Sigmoid colon (tissue), 6 donors: ENCODE measurements at regions not wholly inside any gene's neighbourhood (a gene's known extent, or its start where the extent isn't known, plus 50 kb on each side); places are given as distances from the start of the nearest gene placed in this dataset.

Source experiments
- DNase-seq: peaks from one replicate; pipeline ENCODE4 v3.0.0-alpha.2; 2019
- H3K27ac ChIP-seq, 4 donors: fragments of 200-600 bp; sonication (generic); one replicate each; pipeline ENCODE4 v1.5.1; 2016 to 2019; ENCODE audit warnings: mild to moderate bottlenecking in 1 of 4
- H3K27me3 ChIP-seq, 3 donors: fragments of 200-600 bp; sonication (generic); one replicate each; pipeline ENCODE4 v1.5.1; 2019; ENCODE audit warnings: mild to moderate bottlenecking in 1 of 3
- H3K36me3 ChIP-seq, 4 donors: fragments of 200-600 bp; sonication (generic); one replicate each; pipeline ENCODE4 v1.5.1; 2016 to 2019
- H3K4me1 ChIP-seq, 4 donors: fragments of 200-600 bp; sonication (generic); one replicate each; pipeline ENCODE4 v1.5.1; 2017 to 2019
- H3K4me3 ChIP-seq, 4 donors: fragments of 200-600 bp; sonication (generic); one replicate each; pipeline ENCODE4 v1.5.1; 2017 to 2019; ENCODE audit warnings: mild to moderate bottlenecking in 2 of 4, moderate library complexity in 1 of 4
- H3K9me3 ChIP-seq, 4 donors: fragments of 200-600 bp in 3 of 4; sonication (generic) in 3 of 4; one replicate each; pipeline versions ENCODE4 v1.5.1 to v1.6.1; 2013 to 2019
- EP300 ChIP-seq, 4 donors: sonication (generic); formaldehyde crosslinking; IDR thresholded peaks; one replicate each; pipeline ENCODE4 v1.6.1; 2017; ENCODE audit warnings: antibody characterized with exemption in 4 of 4
- POLR2A ChIP-seq, 2 donors: fragments of 450-650 bp; IDR thresholded peaks; one replicate each; pipeline ENCODE4 v1.6.1; 2016; ENCODE audit warnings: antibody characterized with exemption in 2 of 2, mild to moderate bottlenecking in 2 of 2, moderate library complexity in 2 of 2
- POLR2AphosphoS5 ChIP-seq, 4 donors: sonication (generic); formaldehyde crosslinking; IDR thresholded peaks; one replicate each; pipeline ENCODE4 v1.6.1; 2017; ENCODE audit warnings: antibody characterized with exemption in 4 of 4
- WGBS, 2 donors: extraction: QIAGEN DNeasy Blood & Tissue Kit; methylation state at CpG; one replicate each; pipeline ENCODE4 v1.1.7; 2013; 5-methylcytosine and 5-hydroxymethylcytosine counted together
- intact Hi-C: fragments of 100-400 bp; cut with DNase I; formaldehyde crosslinking; loops from one replicate; pipeline ENCODE4 v1.15.1; 2023
- TF ChIP-seq, protein P1 (sequence below), 4 experiments: fragments of 450-650 bp in 3 of 4; fragments of 200-600 bp in 1 of 4; IDR thresholded peaks; one replicate each; pipeline ENCODE4 v1.5.1; 2016 to 2019; ENCODE audit warnings: antibody characterized with exemption in 4 of 4, mild to moderate bottlenecking in 3 of 4, moderate library complexity in 2 of 4
- donor health status: healthy with polysubstance abuse.
- donor health status: healthy.

DNA sequence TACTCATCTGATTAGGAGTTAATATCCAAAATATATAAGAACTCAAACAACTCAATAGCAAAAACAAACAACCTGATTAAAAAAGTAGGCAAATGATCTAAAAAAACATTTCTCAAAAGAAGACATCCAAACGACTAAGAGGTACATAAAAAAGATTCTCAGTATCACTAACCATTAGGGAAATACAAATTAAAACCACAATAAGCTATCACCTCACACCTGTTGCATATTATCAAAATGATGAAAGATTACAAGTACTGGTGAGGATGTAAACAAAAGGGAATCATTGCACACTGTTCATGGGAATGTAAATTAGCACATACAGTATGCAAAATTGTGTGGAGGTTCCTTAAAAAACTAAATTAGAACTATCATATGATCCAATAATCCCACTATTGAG, 865.5 kb downstream of the TMEM182 start:
- Histone ChIP-seq H3K36me3 (no peaks in the 10 kb centered on the region), H3K4me3 (no peak overlapping the region), H3K4me1 (no peaks in the 10 kb centered on the region), H3K9me3 (peaks cover 0 to 9% (median 5%) of the 10 kb centered on the region in 4 donors), H3K27ac (no peak overlapping the region), H3K27me3 (no peaks in the 10 kb centered on the region)
- TF ChIP-seq EP300 (IDR thresholded peaks at IDR 0.05), result no peak
- no peak for TF ChIP-seq POLR2AphosphoS5 (IDR thresholded peaks at IDR 0.05)
- TF ChIP-seq, protein P1, sequence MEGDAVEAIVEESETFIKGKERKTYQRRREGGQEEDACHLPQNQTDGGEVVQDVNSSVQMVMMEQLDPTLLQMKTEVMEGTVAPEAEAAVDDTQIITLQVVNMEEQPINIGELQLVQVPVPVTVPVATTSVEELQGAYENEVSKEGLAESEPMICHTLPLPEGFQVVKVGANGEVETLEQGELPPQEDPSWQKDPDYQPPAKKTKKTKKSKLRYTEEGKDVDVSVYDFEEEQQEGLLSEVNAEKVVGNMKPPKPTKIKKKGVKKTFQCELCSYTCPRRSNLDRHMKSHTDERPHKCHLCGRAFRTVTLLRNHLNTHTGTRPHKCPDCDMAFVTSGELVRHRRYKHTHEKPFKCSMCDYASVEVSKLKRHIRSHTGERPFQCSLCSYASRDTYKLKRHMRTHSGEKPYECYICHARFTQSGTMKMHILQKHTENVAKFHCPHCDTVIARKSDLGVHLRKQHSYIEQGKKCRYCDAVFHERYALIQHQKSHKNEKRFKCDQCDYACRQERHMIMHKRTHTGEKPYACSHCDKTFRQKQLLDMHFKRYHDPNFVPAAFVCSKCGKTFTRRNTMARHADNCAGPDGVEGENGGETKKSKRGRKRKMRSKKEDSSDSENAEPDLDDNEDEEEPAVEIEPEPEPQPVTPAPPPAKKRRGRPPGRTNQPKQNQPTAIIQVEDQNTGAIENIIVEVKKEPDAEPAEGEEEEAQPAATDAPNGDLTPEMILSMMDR (IDR thresholded peaks at IDR 0.05), result no peak
- no peak for DNase-seq
- WGBS, 2 donors, result 14 to 48% methylated on average over 1 of the region's 1 CpG
- intact Hi-C loops, result no loop called here

DNA sequence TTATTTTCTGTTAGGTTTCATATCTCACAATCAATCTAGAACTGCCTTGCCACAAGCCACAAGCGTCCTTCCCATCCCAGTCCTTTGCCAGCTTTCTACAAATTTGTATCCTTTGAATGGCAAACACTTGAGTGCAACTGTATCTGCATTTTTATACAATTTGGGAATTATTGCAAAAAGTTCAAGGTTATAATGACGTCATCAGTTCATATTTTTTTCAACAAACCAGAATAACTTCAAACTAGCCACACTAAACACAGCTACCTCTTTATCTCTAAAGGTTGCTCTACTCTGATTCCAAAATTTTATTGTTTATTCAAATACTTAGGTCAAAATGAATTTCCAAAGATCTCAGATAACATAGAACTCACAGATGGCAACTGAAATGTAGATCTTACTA, 877.1 kb downstream of the TMEM182 start:
- 24 to 54% methylated on average over 2 of the region's 2 CpGs for WGBS, 2 donors
- H3K36me3 ChIP-seq, result no peaks in the 10 kb centered on the region
- no peak for DNase-seq
- H3K4me3 ChIP-seq, result no peak overlapping the region
- no peaks in the 10 kb centered on the region for H3K27me3 ChIP-seq
- intact Hi-C loops, result no loop called here
- no peaks in the 10 kb centered on the region for H3K4me1 ChIP-seq
- TF ChIP-seq POLR2A (IDR thresholded peaks at IDR 0.05), result no peak
- TF ChIP-seq, protein P1 (IDR thresholded peaks at IDR 0.05), result no peak
- no peak for TF ChIP-seq POLR2AphosphoS5 (IDR thresholded peaks at IDR 0.05)
- TF ChIP-seq EP300 (IDR thresholded peaks at IDR 0.05), result no peak
- H3K9me3 ChIP-seq, result no peaks in the 10 kb centered on the region
- H3K27ac ChIP-seq, result no peak overlapping the region

DNA sequence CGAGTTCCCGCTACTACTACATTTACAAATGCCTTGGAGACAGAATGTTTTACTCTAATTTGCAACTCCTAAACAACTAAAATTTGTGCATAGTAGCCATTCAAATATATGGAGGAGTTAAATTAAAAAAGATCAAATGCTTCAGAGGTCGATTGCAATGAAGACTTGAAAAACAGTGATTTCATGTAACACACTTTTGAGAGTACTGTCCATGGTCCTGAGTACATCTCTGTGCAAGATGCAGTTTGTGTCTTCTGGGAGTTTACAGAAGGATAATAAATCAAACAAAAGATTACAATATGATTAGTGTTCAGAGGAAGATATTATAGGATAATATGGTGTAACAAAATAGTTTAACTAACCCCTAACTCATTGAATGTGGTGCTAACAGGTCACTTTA, 894.7 kb downstream of the TMEM182 start:
- TF ChIP-seq POLR2A (IDR thresholded peaks at IDR 0.05) (no peak), EP300 (IDR thresholded peaks at IDR 0.05) (no peak)
- TF ChIP-seq, protein P1 (IDR thresholded peaks at IDR 0.05), result no peak
- H3K4me3 ChIP-seq, result no peak overlapping the region
- WGBS, 2 donors, result 65 to 75% methylated on average over 3 of the region's 3 CpGs

DNA sequence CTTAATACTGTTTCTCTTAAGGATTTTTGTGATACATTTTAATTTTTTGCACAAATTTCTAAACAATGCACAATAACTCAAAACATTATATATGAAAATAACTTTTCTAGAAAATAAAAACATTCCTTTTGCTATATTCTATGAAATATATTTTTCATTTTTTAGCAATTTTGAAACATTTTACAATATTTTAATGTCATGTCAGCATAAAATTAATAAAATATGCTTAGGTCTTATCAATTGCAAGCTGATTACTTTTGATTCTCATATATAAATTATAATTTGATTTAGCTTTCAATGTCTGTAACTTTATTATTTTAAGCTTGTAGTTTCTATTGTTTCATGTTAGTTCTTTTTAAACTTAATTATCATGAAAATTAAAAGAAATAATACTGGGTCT, 898.7 kb downstream of the TMEM182 start:
- TF ChIP-seq POLR2A (IDR thresholded peaks at IDR 0.05) (no peak), POLR2AphosphoS5 (IDR thresholded peaks at IDR 0.05) (no peak), EP300 (IDR thresholded peaks at IDR 0.05) (no peak)
- TF ChIP-seq, protein P1 (IDR thresholded peaks at IDR 0.05), result no peak
- no peaks in the 10 kb centered on the region for H3K27me3 ChIP-seq
- intact Hi-C loops, result no loop called here

More for the DNA sequence above, 894.7 kb downstream of the TMEM182 start:
- no peak for DNase-seq
- Histone ChIP-seq H3K27ac (no peak overlapping the region), H3K36me3 (no peaks in the 10 kb centered on the region), H3K9me3 (no peaks in the 10 kb centered on the region), H3K27me3 (no peaks in the 10 kb centered on the region), H3K4me1 (no peaks in the 10 kb centered on the region)
- intact Hi-C loops, result no loop called here

DNA sequence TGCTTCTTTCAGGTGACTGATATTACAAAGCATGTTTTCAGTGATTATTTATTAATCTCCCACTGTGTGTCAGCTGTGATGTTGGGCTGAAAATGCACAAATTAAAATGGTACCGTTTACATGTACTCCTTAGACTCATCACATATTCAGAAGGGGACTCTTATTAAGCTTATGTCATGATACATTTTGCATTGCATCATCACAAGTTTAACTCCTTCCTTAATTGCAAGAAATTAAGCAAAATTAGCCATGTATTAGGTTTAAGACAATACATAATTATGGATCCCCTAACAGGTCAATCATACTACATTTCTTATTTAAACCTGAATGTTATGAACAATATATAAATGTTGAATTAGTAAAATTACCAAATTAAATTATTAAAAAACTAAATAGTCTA, 899.1 kb downstream of the TMEM182 start:
- no peaks in the 10 kb centered on the region for H3K4me1 ChIP-seq
- 56 to 60% methylated on average over 1 of the region's 1 CpG for WGBS, 2 donors
- intact Hi-C loops, result no loop called here
- no peak overlapping the region for H3K4me3 ChIP-seq
- H3K27me3 ChIP-seq, result no peaks in the 10 kb centered on the region
- H3K9me3 ChIP-seq, result no peaks in the 10 kb centered on the region
- H3K36me3 ChIP-seq, result no peaks in the 10 kb centered on the region
- TF ChIP-seq EP300 (IDR thresholded peaks at IDR 0.05) (no peak), POLR2AphosphoS5 (IDR thresholded peaks at IDR 0.05) (no peak), POLR2A (IDR thresholded peaks at IDR 0.05) (no peak)
- TF ChIP-seq, protein P1 (IDR thresholded peaks at IDR 0.05), result no peak
- DNase-seq, result no peak
- H3K27ac ChIP-seq, result no peak overlapping the region

More for the DNA sequence above, 898.7 kb downstream of the TMEM182 start:
- Histone ChIP-seq H3K36me3 (no peaks in the 10 kb centered on the region), H3K4me3 (no peak overlapping the region), H3K9me3 (no peaks in the 10 kb centered on the region), H3K4me1 (no peaks in the 10 kb centered on the region), H3K27ac (no peak overlapping the region)
- DNase-seq, result no peak
